ENCODE measurements at regions not wholly inside any gene's neighbourhood (a gene's known extent, or its start where the extent isn't known, plus 50 kb on each side); places are given as distances from the start of the nearest gene placed in this dataset.

GRCh38 chr2:217535957-217536708 lies 466.7 kb downstream of the TNS1 start:
- POLR2A ChIA-PET, result no interaction called here
- no peak for DNase-seq (ENCODE audit: extremely low spot score)
- CTCF ChIA-PET, result no interaction called here
- TF ChIP-seq L3MBTL2 (conservative IDR thresholded peaks at IDR 0.05) (no peak), ZNF384 (IDR thresholded peaks at IDR 0.05) (no peak), LEF1 (IDR thresholded peaks at IDR 0.05; ENCODE audit: borderline replicate concordance) (no peak)

GRCh38 chr2:217530392-217531090 lies 472.3 kb downstream of the TNS1 start:
- POLR2A ChIA-PET, result interaction anchor here (0.7 kb wide), 1 partner anchor 1033 kb away, joined by 3 read pairs; no protein-coding TSS in a partner anchor
- no peak for TF ChIP-seq ZNF384 (IDR thresholded peaks at IDR 0.05)
- TF ChIP-seq FOXK2 (IDR thresholded peaks at IDR 0.05), result no peak
- TF ChIP-seq NFRKB (IDR thresholded peaks at IDR 0.05), result no peak
- TF ChIP-seq FOXA1 (IDR thresholded peaks at IDR 0.05), result no peak
- no peak for TF ChIP-seq FOXM1 (IDR thresholded peaks at IDR 0.05; ENCODE audit: borderline replicate concordance)
- no peak for TF ChIP-seq HDGF (IDR thresholded peaks at IDR 0.05; ENCODE audit: borderline replicate concordance)
- no peak for TF ChIP-seq LEF1 (IDR thresholded peaks at IDR 0.05; ENCODE audit: borderline replicate concordance)
- no peak for TF ChIP-seq ARNT (IDR thresholded peaks at IDR 0.05)
- TF ChIP-seq ELF4 (IDR thresholded peaks at IDR 0.05), result no peak
- TF ChIP-seq SP1 (IDR thresholded peaks at IDR 0.05), result no peak
- no peak for DNase-seq (ENCODE audit: extremely low spot score)
- CTCF ChIA-PET, result no interaction called here

- ChIA-PET POLR2A (no interaction called here), CTCF (no interaction called here)
- DNase-seq (ENCODE audit: extremely low spot score), result no peak
- TF ChIP-seq LEF1 (IDR thresholded peaks at IDR 0.05; ENCODE audit: borderline replicate concordance) (no peak), ZNF384 (IDR thresholded peaks at IDR 0.05) (no peak), TARDBP (IDR thresholded peaks at IDR 0.05) (no peak), FOXK2 (IDR thresholded peaks at IDR 0.05) (no peak), NFRKB (IDR thresholded peaks at IDR 0.05) (no peak), BHLHE40 (IDR thresholded peaks at IDR 0.05; ENCODE audit: borderline replicate concordance) (no peak), FOXA1 (IDR thresholded peaks at IDR 0.05) (no peak), SUZ12 (IDR thresholded peaks at IDR 0.05) (no peak), FOXM1 (IDR thresholded peaks at IDR 0.05; ENCODE audit: borderline replicate concordance) (no peak), HDGF (IDR thresholded peaks at IDR 0.05; ENCODE audit: borderline replicate concordance) (no peak)
Measured at GRCh38 chr2:217529271-217529670, 473.5 kb downstream of the TNS1 start.

- no peak for TF ChIP-seq ZNF384 (IDR thresholded peaks at IDR 0.05)
- TF ChIP-seq BHLHE40 (IDR thresholded peaks at IDR 0.05; ENCODE audit: borderline replicate concordance), result no peak
- TF ChIP-seq L3MBTL2 (conservative IDR thresholded peaks at IDR 0.05), result no peak
- no peak for TF ChIP-seq SUZ12 (IDR thresholded peaks at IDR 0.05)
- TF ChIP-seq CTBP1 (IDR thresholded peaks at IDR 0.05; ENCODE audit: borderline replicate concordance), result no peak
- TF ChIP-seq NFRKB (IDR thresholded peaks at IDR 0.05), result no peak
- no peak for TF ChIP-seq ARNT (IDR thresholded peaks at IDR 0.05)
- no peak for TF ChIP-seq FOXM1 (IDR thresholded peaks at IDR 0.05; ENCODE audit: borderline replicate concordance)
- no peak for TF ChIP-seq TARDBP (IDR thresholded peaks at IDR 0.05)
- no peak for TF ChIP-seq ELF4 (IDR thresholded peaks at IDR 0.05)
- ChIA-PET CTCF (no interaction called here), POLR2A (no interaction called here)
- no peak for DNase-seq (ENCODE audit: extremely low spot score)
Measured at GRCh38 chr2:217527590-217528202, 475.1 kb downstream of the TNS1 start.

GRCh38 chr2:217525076-217525475 lies 477.7 kb downstream of the TNS1 start:
- DNase-seq (ENCODE audit: extremely low spot score), result no peak
- TF ChIP-seq ZNF384 (IDR thresholded peaks at IDR 0.05), result no peak
- TF ChIP-seq PKNOX1 (IDR thresholded peaks at IDR 0.05), result no peak
- no peak for TF ChIP-seq SUZ12 (IDR thresholded peaks at IDR 0.05)
- TF ChIP-seq L3MBTL2 (conservative IDR thresholded peaks at IDR 0.05), result no peak
- TF ChIP-seq NFRKB (IDR thresholded peaks at IDR 0.05), result no peak
- TF ChIP-seq ARNT (IDR thresholded peaks at IDR 0.05), result no peak
- TF ChIP-seq CTBP1 (IDR thresholded peaks at IDR 0.05; ENCODE audit: borderline replicate concordance), result no peak
- TF ChIP-seq TARDBP (IDR thresholded peaks at IDR 0.05), result no peak
- TF ChIP-seq LEF1 (IDR thresholded peaks at IDR 0.05; ENCODE audit: borderline replicate concordance), result no peak
- TF ChIP-seq BHLHE40 (IDR thresholded peaks at IDR 0.05; ENCODE audit: borderline replicate concordance), result no peak
- TF ChIP-seq SP1 (IDR thresholded peaks at IDR 0.05), result no peak
- POLR2A ChIA-PET, result no interaction called here
- CTCF ChIA-PET, result no interaction called here

GRCh38 chr2:217523286-217523685 lies 479.5 kb downstream of the TNS1 start:
- ChIA-PET CTCF (no interaction called here), POLR2A (no interaction called here)
- no peak for DNase-seq (ENCODE audit: extremely low spot score)
- TF ChIP-seq FOXM1 (IDR thresholded peaks at IDR 0.05; ENCODE audit: borderline replicate concordance), result no peak
- no peak for TF ChIP-seq ELF4 (IDR thresholded peaks at IDR 0.05)
- TF ChIP-seq HDGF (IDR thresholded peaks at IDR 0.05; ENCODE audit: borderline replicate concordance), result no peak
- no peak for TF ChIP-seq TARDBP (IDR thresholded peaks at IDR 0.05)
- no peak for TF ChIP-seq L3MBTL2 (conservative IDR thresholded peaks at IDR 0.05)
- no peak for TF ChIP-seq SUZ12 (IDR thresholded peaks at IDR 0.05)
- TF ChIP-seq FOXA1 (IDR thresholded peaks at IDR 0.05), result no peak
- TF ChIP-seq CTBP1 (IDR thresholded peaks at IDR 0.05; ENCODE audit: borderline replicate concordance), result no peak
- TF ChIP-seq SP1 (IDR thresholded peaks at IDR 0.05), result no peak

GRCh38 chr2:217521820-217522219 lies 481.0 kb downstream of the TNS1 start:
- POLR2A ChIA-PET, result no interaction called here
- CTCF ChIA-PET, result interaction anchor here (1.2 kb wide), 1 partner anchor 191 kb away, joined by 6 read pairs; no protein-coding TSS in a partner anchor
- no peak for DNase-seq (ENCODE audit: extremely low spot score)

More at GRCh38 chr2:217521820-217522219, 481.0 kb downstream of the TNS1 start:
- TF ChIP-seq ARNT (IDR thresholded peaks at IDR 0.05), result no peak
- TF ChIP-seq FOXM1 (IDR thresholded peaks at IDR 0.05; ENCODE audit: borderline replicate concordance), result no peak
- no peak for TF ChIP-seq ELF4 (IDR thresholded peaks at IDR 0.05)
- no peak for TF ChIP-seq BHLHE40 (IDR thresholded peaks at IDR 0.05; ENCODE audit: borderline replicate concordance)
- TF ChIP-seq FOXA1 (IDR thresholded peaks at IDR 0.05), result no peak
- no peak for TF ChIP-seq HDGF (IDR thresholded peaks at IDR 0.05; ENCODE audit: borderline replicate concordance)
- no peak for TF ChIP-seq SUZ12 (IDR thresholded peaks at IDR 0.05)
- no peak for TF ChIP-seq CTBP1 (IDR thresholded peaks at IDR 0.05; ENCODE audit: borderline replicate concordance)
- TF ChIP-seq L3MBTL2 (conservative IDR thresholded peaks at IDR 0.05), result no peak
- no peak for TF ChIP-seq NFRKB (IDR thresholded peaks at IDR 0.05)
- TF ChIP-seq TARDBP (IDR thresholded peaks at IDR 0.05), result no peak
- no peak for TF ChIP-seq ZNF384 (IDR thresholded peaks at IDR 0.05)
- TF ChIP-seq LEF1 (IDR thresholded peaks at IDR 0.05; ENCODE audit: borderline replicate concordance), result no peak
- TF ChIP-seq SP1 (IDR thresholded peaks at IDR 0.05), result no peak
- no peak for TF ChIP-seq PKNOX1 (IDR thresholded peaks at IDR 0.05)

Measured in HEK293T (cell line).